ENCODE measurements at regions not wholly inside any gene's neighbourhood (a gene's known extent, or its start where the extent isn't known, plus 50 kb on each side); places are given as distances from the start of the nearest gene placed in this dataset.

GRCh38 chr12:92085736-92086040 is 60.0 kb downstream of the BTG1 start:
- TF ChIP-seq, protein P1, sequence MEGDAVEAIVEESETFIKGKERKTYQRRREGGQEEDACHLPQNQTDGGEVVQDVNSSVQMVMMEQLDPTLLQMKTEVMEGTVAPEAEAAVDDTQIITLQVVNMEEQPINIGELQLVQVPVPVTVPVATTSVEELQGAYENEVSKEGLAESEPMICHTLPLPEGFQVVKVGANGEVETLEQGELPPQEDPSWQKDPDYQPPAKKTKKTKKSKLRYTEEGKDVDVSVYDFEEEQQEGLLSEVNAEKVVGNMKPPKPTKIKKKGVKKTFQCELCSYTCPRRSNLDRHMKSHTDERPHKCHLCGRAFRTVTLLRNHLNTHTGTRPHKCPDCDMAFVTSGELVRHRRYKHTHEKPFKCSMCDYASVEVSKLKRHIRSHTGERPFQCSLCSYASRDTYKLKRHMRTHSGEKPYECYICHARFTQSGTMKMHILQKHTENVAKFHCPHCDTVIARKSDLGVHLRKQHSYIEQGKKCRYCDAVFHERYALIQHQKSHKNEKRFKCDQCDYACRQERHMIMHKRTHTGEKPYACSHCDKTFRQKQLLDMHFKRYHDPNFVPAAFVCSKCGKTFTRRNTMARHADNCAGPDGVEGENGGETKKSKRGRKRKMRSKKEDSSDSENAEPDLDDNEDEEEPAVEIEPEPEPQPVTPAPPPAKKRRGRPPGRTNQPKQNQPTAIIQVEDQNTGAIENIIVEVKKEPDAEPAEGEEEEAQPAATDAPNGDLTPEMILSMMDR (IDR thresholded peaks at IDR 0.05), result no peak
- no peak for TF ChIP-seq EZH2 (IDR thresholded peaks at IDR 0.05; ENCODE audit: borderline replicate concordance, insufficient read depth, low read depth, low read length, poor library complexity, severe bottlenecking)
